OCI-LY3 (cell line): ENCODE measurements at regions not wholly inside any gene's neighbourhood (a gene's known extent, or its start where the extent isn't known, plus 50 kb on each side); places are given as distances from the start of the nearest gene placed in this dataset.

Experiments used
- EZH2phosphoT487 ChIP-seq: fragments of 200-600 bp; shearing (Covaris generic); IDR thresholded peaks from 2 replicates; pipeline ENCODE4 v1.6.1; 2018; ENCODE audit warnings: antibody characterized with exemption, mixed run types, low read depth
- TF ChIP-seq, protein P1 (sequence below): fragments of 200-600, 300-600 bp; sonication (generic); IDR thresholded peaks from 2 replicates; pipeline ENCODE4 v1.5.1; 2014; ENCODE audit warnings: antibody characterized with exemption, low read length, low read depth

DNA sequence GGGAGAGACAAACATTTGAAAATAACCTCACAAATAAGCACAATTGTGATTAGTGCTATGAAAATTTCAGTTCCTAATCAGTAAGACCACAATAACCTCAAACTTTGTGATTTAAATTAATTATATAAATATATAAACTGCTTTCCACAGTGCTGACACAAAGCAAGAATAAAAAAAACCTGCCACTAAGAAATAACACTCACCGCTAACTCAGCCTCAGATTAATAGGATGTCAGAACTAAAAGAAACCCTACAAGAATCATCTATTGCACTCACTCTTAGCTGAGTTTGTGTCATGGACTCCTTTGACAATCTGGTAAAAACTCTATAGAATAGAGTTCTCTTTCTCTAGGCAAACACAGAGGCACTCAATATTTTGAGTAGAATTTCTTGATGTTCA lies 68.4 kb downstream of the SLC41A2 start:
- TF ChIP-seq, protein P1, sequence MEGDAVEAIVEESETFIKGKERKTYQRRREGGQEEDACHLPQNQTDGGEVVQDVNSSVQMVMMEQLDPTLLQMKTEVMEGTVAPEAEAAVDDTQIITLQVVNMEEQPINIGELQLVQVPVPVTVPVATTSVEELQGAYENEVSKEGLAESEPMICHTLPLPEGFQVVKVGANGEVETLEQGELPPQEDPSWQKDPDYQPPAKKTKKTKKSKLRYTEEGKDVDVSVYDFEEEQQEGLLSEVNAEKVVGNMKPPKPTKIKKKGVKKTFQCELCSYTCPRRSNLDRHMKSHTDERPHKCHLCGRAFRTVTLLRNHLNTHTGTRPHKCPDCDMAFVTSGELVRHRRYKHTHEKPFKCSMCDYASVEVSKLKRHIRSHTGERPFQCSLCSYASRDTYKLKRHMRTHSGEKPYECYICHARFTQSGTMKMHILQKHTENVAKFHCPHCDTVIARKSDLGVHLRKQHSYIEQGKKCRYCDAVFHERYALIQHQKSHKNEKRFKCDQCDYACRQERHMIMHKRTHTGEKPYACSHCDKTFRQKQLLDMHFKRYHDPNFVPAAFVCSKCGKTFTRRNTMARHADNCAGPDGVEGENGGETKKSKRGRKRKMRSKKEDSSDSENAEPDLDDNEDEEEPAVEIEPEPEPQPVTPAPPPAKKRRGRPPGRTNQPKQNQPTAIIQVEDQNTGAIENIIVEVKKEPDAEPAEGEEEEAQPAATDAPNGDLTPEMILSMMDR: no peak
- no peak for TF ChIP-seq EZH2phosphoT487
